Astrocyte (in vitro differentiated cells and primary cell): ENCODE measurements at regions not wholly inside any gene's neighbourhood (a gene's known extent, or its start where the extent isn't known, plus 50 kb on each side); places are given as distances from the start of the nearest gene placed in this dataset.

ENCODE experiments used
- EZH2 ChIP-seq: IDR thresholded peaks from 2 replicates; pipeline ENCODE4 v1.6.1; 2012; ENCODE audit warnings: mild to moderate bottlenecking, low read length, inconsistent platforms; ENCODE audit not compliant: insufficient read depth
- TF ChIP-seq, protein P1 (sequence below): IDR thresholded peaks from 2 replicates; pipeline ENCODE4 v1.5.1; 2011; ENCODE audit warnings: low read depth, mild to moderate bottlenecking, inconsistent platforms, low read length, moderate library complexity; ENCODE audit not compliant: insufficient read depth

DNA sequence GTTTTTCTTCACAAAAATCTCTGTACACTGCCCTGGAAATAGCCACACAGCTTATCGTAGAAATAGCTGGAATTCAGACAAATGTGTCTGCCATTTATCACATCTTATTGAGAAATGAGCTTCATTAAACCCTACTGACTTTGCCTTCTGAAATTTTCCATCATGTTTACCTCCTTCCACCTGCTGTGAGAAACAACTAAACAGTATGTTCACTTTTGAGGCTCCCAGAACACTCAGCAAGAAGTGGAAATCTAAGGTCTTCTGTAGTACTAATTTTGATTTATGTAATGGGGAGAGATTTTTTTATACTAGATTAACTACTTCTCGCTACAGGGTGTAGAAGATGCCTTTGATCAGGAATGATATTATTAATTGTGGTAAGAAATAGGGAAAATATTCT is 268.0 kb downstream of the KCNC2 start:
- TF ChIP-seq, protein P1, sequence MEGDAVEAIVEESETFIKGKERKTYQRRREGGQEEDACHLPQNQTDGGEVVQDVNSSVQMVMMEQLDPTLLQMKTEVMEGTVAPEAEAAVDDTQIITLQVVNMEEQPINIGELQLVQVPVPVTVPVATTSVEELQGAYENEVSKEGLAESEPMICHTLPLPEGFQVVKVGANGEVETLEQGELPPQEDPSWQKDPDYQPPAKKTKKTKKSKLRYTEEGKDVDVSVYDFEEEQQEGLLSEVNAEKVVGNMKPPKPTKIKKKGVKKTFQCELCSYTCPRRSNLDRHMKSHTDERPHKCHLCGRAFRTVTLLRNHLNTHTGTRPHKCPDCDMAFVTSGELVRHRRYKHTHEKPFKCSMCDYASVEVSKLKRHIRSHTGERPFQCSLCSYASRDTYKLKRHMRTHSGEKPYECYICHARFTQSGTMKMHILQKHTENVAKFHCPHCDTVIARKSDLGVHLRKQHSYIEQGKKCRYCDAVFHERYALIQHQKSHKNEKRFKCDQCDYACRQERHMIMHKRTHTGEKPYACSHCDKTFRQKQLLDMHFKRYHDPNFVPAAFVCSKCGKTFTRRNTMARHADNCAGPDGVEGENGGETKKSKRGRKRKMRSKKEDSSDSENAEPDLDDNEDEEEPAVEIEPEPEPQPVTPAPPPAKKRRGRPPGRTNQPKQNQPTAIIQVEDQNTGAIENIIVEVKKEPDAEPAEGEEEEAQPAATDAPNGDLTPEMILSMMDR = no peak
- TF ChIP-seq EZH2 = no peak
